ENCODE measurements at regions not wholly inside any gene's neighbourhood (a gene's known extent, or its start where the extent isn't known, plus 50 kb on each side); places are given as distances from the start of the nearest gene placed in this dataset.

GRCh38 chr1:233518344-233518743 is 95.6 kb upstream of the KCNK1 start:
- WGBS, 2 donors, result 58 to 59% methylated on average over 3 of the region's 3 CpGs
- no peak for ATAC-seq (ENCODE audit: insufficient read depth, low FRiP score)
- H3K4me1 ChIP-seq (ENCODE audit: control insufficient read depth in 5 of 5, insufficient read depth in 5 of 5, low read length in 5 of 5), result no peaks in the 10 kb centered on the region
- no peaks in the 10 kb centered on the region for H3K27me3 ChIP-seq (ENCODE audit: control insufficient read depth in 3 of 3, insufficient read depth in 3 of 3, low read length in 2 of 3)
- no peaks in the 10 kb centered on the region for H3K36me3 ChIP-seq (ENCODE audit: control insufficient read depth in 4 of 4, insufficient read depth in 4 of 4, low read length in 4 of 4)
- DNase-seq, result peak in 1 of 3 donors; percentile 5
- H3K27ac ChIP-seq (ENCODE audit: low read depth in 1 of 2, low read length in 1 of 2), result no peak overlapping the region
- H3K9ac ChIP-seq (ENCODE audit: insufficient read depth in 1 of 2, low read length in 2 of 2), result no peak overlapping the region
- peaks cover 0 to 2% (median 0%) of the 10 kb centered on the region in 4 donors for H3K9me3 ChIP-seq (ENCODE audit: control insufficient read depth in 4 of 4, insufficient read depth in 3 of 4, low read length in 3 of 4)
- TF ChIP-seq CTCF (IDR thresholded peaks at IDR 0.05; ENCODE audit: control extremely low read depth, extremely low read depth), result no peak
- no peak overlapping the region for H3K4me3 ChIP-seq

- Histone ChIP-seq H3K4me3 (no peak overlapping the region), H3K9ac (ENCODE audit: insufficient read depth in 1 of 2, low read length in 2 of 2) (no peak overlapping the region), H3K9me3 (ENCODE audit: control insufficient read depth in 4 of 4, insufficient read depth in 3 of 4, low read length in 3 of 4) (peaks cover 0 to 2% (median 0%) of the 10 kb centered on the region in 4 donors), H3K4me1 (ENCODE audit: control insufficient read depth in 5 of 5, insufficient read depth in 5 of 5, low read length in 5 of 5) (no peaks in the 10 kb centered on the region), H3K27ac (ENCODE audit: low read depth in 1 of 2, low read length in 1 of 2) (no peak overlapping the region), H3K27me3 (ENCODE audit: control insufficient read depth in 3 of 3, insufficient read depth in 3 of 3, low read length in 2 of 3) (no peaks in the 10 kb centered on the region), H3K36me3 (ENCODE audit: control insufficient read depth in 4 of 4, insufficient read depth in 4 of 4, low read length in 4 of 4) (no peaks in the 10 kb centered on the region)
- TF ChIP-seq CTCF (IDR thresholded peaks at IDR 0.05; ENCODE audit: control extremely low read depth, extremely low read depth), result no peak
- ATAC-seq (ENCODE audit: insufficient read depth, low FRiP score), result no peak
- 70 to 79% methylated on average over 8 of the region's 8 CpGs for WGBS, 2 donors
- no peak for DNase-seq
Measured at GRCh38 chr1:233520261-233521191, 93.4 kb upstream of the KCNK1 start.

GRCh38 chr1:233523047-233523446 is 90.9 kb upstream of the KCNK1 start:
- Histone ChIP-seq H3K9me3 (ENCODE audit: control insufficient read depth in 4 of 4, insufficient read depth in 3 of 4, low read length in 3 of 4) (peaks cover 0 to 2% (median 0%) of the 10 kb centered on the region in 4 donors), H3K9ac (ENCODE audit: insufficient read depth in 1 of 2, low read length in 2 of 2) (no peak overlapping the region), H3K4me1 (ENCODE audit: control insufficient read depth in 5 of 5, insufficient read depth in 5 of 5, low read length in 5 of 5) (no peaks in the 10 kb centered on the region), H3K4me3 (no peak overlapping the region), H3K36me3 (ENCODE audit: control insufficient read depth in 4 of 4, insufficient read depth in 4 of 4, low read length in 4 of 4) (no peaks in the 10 kb centered on the region), H3K27ac (ENCODE audit: low read depth in 1 of 2, low read length in 1 of 2) (no peak overlapping the region), H3K27me3 (ENCODE audit: control insufficient read depth in 3 of 3, insufficient read depth in 3 of 3, low read length in 2 of 3) (no peaks in the 10 kb centered on the region)
- DNase-seq (no peak), ATAC-seq (ENCODE audit: insufficient read depth, low FRiP score) (no peak)
- no peak for TF ChIP-seq CTCF (IDR thresholded peaks at IDR 0.05; ENCODE audit: control extremely low read depth, extremely low read depth)
- 46 to 48% methylated on average over 2 of the region's 2 CpGs for whole genome bisulfite sequencing, 2 donors

Data from lung (tissue), 11 donors.